WTC11 (cell line): ENCODE measurements at regions not wholly inside any gene's neighbourhood (a gene's known extent, or its start where the extent isn't known, plus 50 kb on each side); places are given as distances from the start of the nearest gene placed in this dataset.

Experiments
- ATAC-seq: fragments of 200-7000 bp; cut with Tn5 transposase; 2 replicates; pipeline ENCODE4 v1.10.0; 2021; ENCODE audit warnings: mild to moderate bottlenecking, moderate library complexity
- CTCF ChIA-PET: fragments of 300-600 bp; sonication (Branson Sonifier 250); formaldehyde crosslinking; loops from one replicate; lab custom pipeline; 2021; ENCODE audit warnings: antibody characterized with exemption; lab: Charles Lee
- POLR2A ChIA-PET: fragments of 350-600 bp; sonication (Branson Sonifier 250); formaldehyde crosslinking; loops from one replicate; lab custom pipeline; 2021; ENCODE audit warnings: antibody characterized with exemption; lab: Charles Lee
- DNase-seq: peaks from one replicate; pipeline ENCODE4 v3.0.0; 2021; ENCODE audit warnings: low spot score
- H3K27ac Mint-ChIP-seq: 2 replicates; pipeline ENCODE4 v1.8.0; 2021; ENCODE audit warnings: mixed read lengths
- H3K27me3 Mint-ChIP-seq: 2 replicates; pipeline ENCODE4 v1.8.0; 2021; ENCODE audit warnings: low read depth, mild to moderate bottlenecking, moderate library complexity, mixed read lengths
- H3K36me3 Mint-ChIP-seq: 2 replicates; pipeline ENCODE4 v1.8.0; 2021; ENCODE audit warnings: mixed read lengths
- H3K4me1 Mint-ChIP-seq: 2 replicates; pipeline ENCODE4 v1.8.0; 2022; ENCODE audit warnings: mixed read lengths
- H3K4me3 Mint-ChIP-seq: 2 replicates; pipeline ENCODE4 v1.8.0; 2021; ENCODE audit warnings: mild to moderate bottlenecking, moderate library complexity, mixed read lengths
- H3K9me3 Mint-ChIP-seq: 2 replicates; pipeline ENCODE4 v1.8.0; 2021; ENCODE audit warnings: mixed read lengths
- CREM ChIP-seq: sonication (generic); formaldehyde crosslinking; IDR thresholded peaks from 2 replicates; pipeline ENCODE4 v1.8.1; 2022; ENCODE audit warnings: mild to moderate bottlenecking, missing genetic modification reagents, moderate library complexity
- FOXK1 ChIP-seq: sonication (generic); formaldehyde crosslinking; IDR thresholded peaks from 2 replicates; pipeline ENCODE4 v1.8.0; 2022; ENCODE audit warnings: mild to moderate bottlenecking, moderate library complexity, missing genetic modification reagents
- FOXP1 ChIP-seq: sonication (generic); formaldehyde crosslinking; IDR thresholded peaks from 2 replicates; pipeline ENCODE4 v1.8.0; 2022; ENCODE audit warnings: missing genetic modification reagents, mild to moderate bottlenecking, moderate library complexity, borderline replicate concordance
- GABPB1 ChIP-seq: sonication (generic); formaldehyde crosslinking; IDR thresholded peaks from 2 replicates; pipeline ENCODE4 v1.8.1; 2023; ENCODE audit warnings: mild to moderate bottlenecking, missing genetic modification reagents
- GRHL2 ChIP-seq: fragments of 250-450 bp; sonication (Bioruptor Pico); IDR thresholded peaks from 2 replicates; pipeline ENCODE4 v1.8.0; 2022; ENCODE audit warnings: mild to moderate bottlenecking, moderate library complexity; ENCODE audit not compliant: insufficient replicate concordance, severe bottlenecking
- GTF2I ChIP-seq: fragments of 250-450 bp; sonication (Bioruptor Pico); conservative IDR thresholded peaks from 2 replicates; pipeline ENCODE4 v1.4.0; 2021; ENCODE audit warnings: mild to moderate bottlenecking
- HMGA2 ChIP-seq: fragments of 250-450 bp; sonication (Bioruptor Pico); IDR thresholded peaks from 2 replicates; pipeline ENCODE4 v1.4.0; 2021; ENCODE audit warnings: mild to moderate bottlenecking, moderate library complexity
- MXD4 ChIP-seq: fragments of 250-450 bp; sonication (Bioruptor Pico); IDR thresholded peaks from 2 replicates; pipeline ENCODE4 v1.8.0; 2021; ENCODE audit warnings: mild to moderate bottlenecking, moderate library complexity, borderline replicate concordance
- NFE2L1 ChIP-seq: sonication (generic); formaldehyde crosslinking; IDR thresholded peaks from 2 replicates; pipeline ENCODE4 v1.8.1; 2023; ENCODE audit warnings: missing genetic modification reagents
- NR1H2 ChIP-seq: sonication (generic); formaldehyde crosslinking; IDR thresholded peaks from 2 replicates; pipeline ENCODE4 v1.9.0; 2021; ENCODE audit warnings: mild to moderate bottlenecking, moderate library complexity, missing genetic modification reagents
- PRRX2 ChIP-seq: fragments of 250-450 bp; sonication (Bioruptor Pico); IDR thresholded peaks from 2 replicates; pipeline ENCODE4 v1.8.0; 2021; ENCODE audit warnings: mild to moderate bottlenecking
- RORB ChIP-seq: fragments of 250-450 bp; sonication (Bioruptor Pico); IDR thresholded peaks from 2 replicates; pipeline ENCODE4 v1.9.0; 2021; ENCODE audit warnings: mild to moderate bottlenecking
- SMAD3 ChIP-seq: sonication (generic); formaldehyde crosslinking; IDR thresholded peaks from 2 replicates; pipeline ENCODE4 v1.8.0; 2022; ENCODE audit warnings: missing genetic modification reagents, mild to moderate bottlenecking, borderline replicate concordance
- SMAD4 ChIP-seq: sonication (generic); formaldehyde crosslinking; IDR thresholded peaks from 2 replicates; pipeline ENCODE4 v1.8.0; 2022; ENCODE audit warnings: mild to moderate bottlenecking, missing genetic modification reagents
- TEAD4 ChIP-seq: sonication (generic); formaldehyde crosslinking; IDR thresholded peaks from 2 replicates; pipeline ENCODE4 v1.8.0; 2022; ENCODE audit warnings: mild to moderate bottlenecking, missing genetic modification reagents
- TP53 ChIP-seq: sonication (generic); formaldehyde crosslinking; IDR thresholded peaks from 2 replicates; pipeline ENCODE4 v1.8.1; 2023; ENCODE audit warnings: mild to moderate bottlenecking, missing genetic modification reagents
- ZNF232 ChIP-seq: sonication (generic); formaldehyde crosslinking; IDR thresholded peaks from 2 replicates; pipeline ENCODE4 v1.8.0; 2022; ENCODE audit warnings: mild to moderate bottlenecking, missing genetic modification reagents
- ZNF416 ChIP-seq: fragments of 250-450 bp; sonication (Bioruptor Pico); IDR thresholded peaks from 2 replicates; pipeline ENCODE4 v1.9.0; 2021; ENCODE audit warnings: mild to moderate bottlenecking, inconsistent platforms
- TF ChIP-seq, protein P1 (sequence below): fragments of 250-450 bp; sonication (Bioruptor Pico); IDR thresholded peaks from 2 replicates; pipeline ENCODE4 v1.9.0; 2021; ENCODE audit warnings: mild to moderate bottlenecking
- TF ChIP-seq, protein P2 (sequence below): sonication (generic); formaldehyde crosslinking; IDR thresholded peaks from 2 replicates; pipeline ENCODE4 v1.8.1; 2023; ENCODE audit warnings: mild to moderate bottlenecking, missing genetic modification reagents
- TF ChIP-seq, protein P3 (sequence below): sonication (generic); formaldehyde crosslinking; IDR thresholded peaks from 2 replicates; pipeline ENCODE4 v1.8.0; 2023; ENCODE audit warnings: missing genetic modification reagents
- TF ChIP-seq, protein P4 (sequence below): fragments of 250-450 bp; sonication (Bioruptor Pico); IDR thresholded peaks from 2 replicates; pipeline ENCODE4 v1.8.0; 2021; ENCODE audit warnings: mild to moderate bottlenecking
- TF ChIP-seq, protein P5 (sequence below): sonication (generic); formaldehyde crosslinking; IDR thresholded peaks from 2 replicates; pipeline ENCODE4 v1.8.1; 2023; ENCODE audit warnings: mild to moderate bottlenecking, moderate library complexity, missing genetic modification reagents
- TF ChIP-seq, protein P6 (sequence below): sonication (generic); formaldehyde crosslinking; IDR thresholded peaks from 2 replicates; pipeline ENCODE4 v1.8.1; 2022; ENCODE audit warnings: mild to moderate bottlenecking, moderate library complexity, missing genetic modification reagents
- TF ChIP-seq, protein P7 (sequence below): sonication (generic); formaldehyde crosslinking; IDR thresholded peaks from 2 replicates; pipeline ENCODE4 v1.8.1; 2022; ENCODE audit warnings: missing genetic modification reagents, borderline replicate concordance

DNA sequence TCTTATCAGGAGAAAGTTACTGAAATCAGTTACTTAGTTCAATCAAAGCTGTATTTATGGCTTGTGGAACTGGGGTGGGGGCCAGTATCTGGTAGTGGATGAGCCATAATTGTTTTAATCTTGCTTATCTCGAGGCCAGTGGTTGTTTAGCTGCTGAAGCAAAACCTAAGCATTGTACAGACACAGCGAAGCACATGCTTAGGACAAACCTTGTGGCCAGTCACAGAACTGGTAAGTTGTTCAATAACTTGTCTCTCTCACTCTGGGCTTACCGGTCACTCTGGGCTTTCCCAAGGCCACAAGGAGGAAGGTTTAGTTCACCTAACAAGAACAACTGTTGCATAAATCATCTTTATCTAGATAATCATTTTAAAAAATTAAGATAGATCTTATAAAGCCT, 296.6 kb upstream of the NETO1 start:
- POLR2A ChIA-PET = no interaction called here
- ATAC-seq (no peak), DNase-seq (no peak)
- Mint-ChIP-seq H3K4me1 (no peaks in the 10 kb centered on the region), H3K27ac (no peak overlapping the region), H3K36me3 (no peaks in the 10 kb centered on the region), H3K9me3 (0 out of 2 replicates have a peak, but pooled peaks cover 5% of the 10 kb centered on the region), H3K4me3 (no peak overlapping the region), H3K27me3 (no peaks in the 10 kb centered on the region)
- TF ChIP-seq GTF2I (no peak), ZNF232 (no peak), PRRX2 (no peak), GRHL2 (CRISPR knock-in tag) (no peak), SMAD3 (CRISPR knock-in tag) (no peak), NR1H2 (CRISPR knock-in tag) (no peak), GABPB1 (CRISPR knock-in tag) (no peak), ZNF416 (CRISPR knock-in tag) (no peak), MXD4 (CRISPR knock-in tag) (no peak), FOXK1 (CRISPR knock-in tag) (no peak), FOXP1 (CRISPR knock-in tag) (no peak), NFE2L1 (no peak)
- TF ChIP-seq, protein P1, sequence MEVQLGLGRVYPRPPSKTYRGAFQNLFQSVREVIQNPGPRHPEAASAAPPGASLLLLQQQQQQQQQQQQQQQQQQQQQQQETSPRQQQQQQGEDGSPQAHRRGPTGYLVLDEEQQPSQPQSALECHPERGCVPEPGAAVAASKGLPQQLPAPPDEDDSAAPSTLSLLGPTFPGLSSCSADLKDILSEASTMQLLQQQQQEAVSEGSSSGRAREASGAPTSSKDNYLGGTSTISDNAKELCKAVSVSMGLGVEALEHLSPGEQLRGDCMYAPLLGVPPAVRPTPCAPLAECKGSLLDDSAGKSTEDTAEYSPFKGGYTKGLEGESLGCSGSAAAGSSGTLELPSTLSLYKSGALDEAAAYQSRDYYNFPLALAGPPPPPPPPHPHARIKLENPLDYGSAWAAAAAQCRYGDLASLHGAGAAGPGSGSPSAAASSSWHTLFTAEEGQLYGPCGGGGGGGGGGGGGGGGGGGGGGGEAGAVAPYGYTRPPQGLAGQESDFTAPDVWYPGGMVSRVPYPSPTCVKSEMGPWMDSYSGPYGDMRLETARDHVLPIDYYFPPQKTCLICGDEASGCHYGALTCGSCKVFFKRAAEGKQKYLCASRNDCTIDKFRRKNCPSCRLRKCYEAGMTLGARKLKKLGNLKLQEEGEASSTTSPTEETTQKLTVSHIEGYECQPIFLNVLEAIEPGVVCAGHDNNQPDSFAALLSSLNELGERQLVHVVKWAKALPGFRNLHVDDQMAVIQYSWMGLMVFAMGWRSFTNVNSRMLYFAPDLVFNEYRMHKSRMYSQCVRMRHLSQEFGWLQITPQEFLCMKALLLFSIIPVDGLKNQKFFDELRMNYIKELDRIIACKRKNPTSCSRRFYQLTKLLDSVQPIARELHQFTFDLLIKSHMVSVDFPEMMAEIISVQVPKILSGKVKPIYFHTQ (CRISPR knock-in tag) = no peak
- TF ChIP-seq, protein P2, sequence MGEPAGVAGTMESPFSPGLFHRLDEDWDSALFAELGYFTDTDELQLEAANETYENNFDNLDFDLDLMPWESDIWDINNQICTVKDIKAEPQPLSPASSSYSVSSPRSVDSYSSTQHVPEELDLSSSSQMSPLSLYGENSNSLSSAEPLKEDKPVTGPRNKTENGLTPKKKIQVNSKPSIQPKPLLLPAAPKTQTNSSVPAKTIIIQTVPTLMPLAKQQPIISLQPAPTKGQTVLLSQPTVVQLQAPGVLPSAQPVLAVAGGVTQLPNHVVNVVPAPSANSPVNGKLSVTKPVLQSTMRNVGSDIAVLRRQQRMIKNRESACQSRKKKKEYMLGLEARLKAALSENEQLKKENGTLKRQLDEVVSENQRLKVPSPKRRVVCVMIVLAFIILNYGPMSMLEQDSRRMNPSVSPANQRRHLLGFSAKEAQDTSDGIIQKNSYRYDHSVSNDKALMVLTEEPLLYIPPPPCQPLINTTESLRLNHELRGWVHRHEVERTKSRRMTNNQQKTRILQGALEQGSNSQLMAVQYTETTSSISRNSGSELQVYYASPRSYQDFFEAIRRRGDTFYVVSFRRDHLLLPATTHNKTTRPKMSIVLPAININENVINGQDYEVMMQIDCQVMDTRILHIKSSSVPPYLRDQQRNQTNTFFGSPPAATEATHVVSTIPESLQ = no peak
- TF ChIP-seq, protein P3, sequence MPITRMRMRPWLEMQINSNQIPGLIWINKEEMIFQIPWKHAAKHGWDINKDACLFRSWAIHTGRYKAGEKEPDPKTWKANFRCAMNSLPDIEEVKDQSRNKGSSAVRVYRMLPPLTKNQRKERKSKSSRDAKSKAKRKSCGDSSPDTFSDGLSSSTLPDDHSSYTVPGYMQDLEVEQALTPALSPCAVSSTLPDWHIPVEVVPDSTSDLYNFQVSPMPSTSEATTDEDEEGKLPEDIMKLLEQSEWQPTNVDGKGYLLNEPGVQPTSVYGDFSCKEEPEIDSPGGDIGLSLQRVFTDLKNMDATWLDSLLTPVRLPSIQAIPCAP (CRISPR knock-in tag) = no peak
- CTCF ChIA-PET = no interaction called here

DNA sequence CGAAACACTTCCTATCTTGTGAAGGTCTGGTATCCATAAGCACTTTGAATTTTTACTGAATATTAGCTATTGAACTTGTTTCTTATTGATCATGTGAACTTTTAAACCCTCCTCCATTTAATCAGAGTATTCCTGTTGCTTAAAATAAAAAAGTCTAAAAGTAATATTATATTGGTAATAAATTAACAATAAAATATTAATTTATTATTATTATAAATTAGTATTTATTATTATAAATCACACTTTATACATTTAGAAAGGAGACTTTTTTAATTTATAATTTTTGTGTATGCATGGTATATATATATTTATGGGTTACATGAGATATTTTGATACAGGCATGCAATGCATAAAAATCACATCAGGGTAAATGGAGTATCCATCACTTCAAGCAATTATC, 295.4 kb upstream of the NETO1 start:
- Mint-ChIP-seq H3K27me3 (no peaks in the 10 kb centered on the region), H3K36me3 (no peaks in the 10 kb centered on the region), H3K27ac (no peak overlapping the region), H3K4me3 (no peak overlapping the region), H3K4me1 (no peaks in the 10 kb centered on the region), H3K9me3 (0 out of 2 replicates have a peak, but pooled peaks cover 5% of the 10 kb centered on the region)
- CTCF ChIA-PET = no interaction called here
- ATAC-seq = no peak
- POLR2A ChIA-PET = no interaction called here
- peak; percentile 91 for TF ChIP-seq HMGA2
- TF ChIP-seq, protein P4, sequence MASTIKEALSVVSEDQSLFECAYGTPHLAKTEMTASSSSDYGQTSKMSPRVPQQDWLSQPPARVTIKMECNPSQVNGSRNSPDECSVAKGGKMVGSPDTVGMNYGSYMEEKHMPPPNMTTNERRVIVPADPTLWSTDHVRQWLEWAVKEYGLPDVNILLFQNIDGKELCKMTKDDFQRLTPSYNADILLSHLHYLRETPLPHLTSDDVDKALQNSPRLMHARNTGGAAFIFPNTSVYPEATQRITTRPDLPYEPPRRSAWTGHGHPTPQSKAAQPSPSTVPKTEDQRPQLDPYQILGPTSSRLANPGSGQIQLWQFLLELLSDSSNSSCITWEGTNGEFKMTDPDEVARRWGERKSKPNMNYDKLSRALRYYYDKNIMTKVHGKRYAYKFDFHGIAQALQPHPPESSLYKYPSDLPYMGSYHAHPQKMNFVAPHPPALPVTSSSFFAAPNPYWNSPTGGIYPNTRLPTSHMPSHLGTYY (CRISPR knock-in tag) = no peak
- DNase-seq = no peak

DNA sequence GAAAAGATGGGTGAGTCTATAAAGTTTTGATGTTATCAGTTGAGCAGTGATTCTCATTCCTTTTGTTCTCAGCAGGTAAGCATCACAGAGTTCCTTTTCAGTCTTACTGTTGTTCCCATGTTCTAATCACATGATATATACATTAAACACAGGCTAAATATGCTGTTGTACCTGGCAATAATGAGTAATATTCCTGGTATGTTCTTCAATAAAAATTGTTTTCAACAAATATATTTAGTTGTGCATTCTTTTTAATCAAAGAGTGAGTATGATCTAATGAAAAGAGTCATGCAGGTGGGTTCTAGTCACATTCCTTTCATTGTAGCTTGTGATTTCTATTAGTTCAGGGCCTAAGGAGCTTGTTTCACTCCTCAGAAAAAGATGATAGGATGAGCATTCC, 288.3 kb upstream of the NETO1 start:
- H3K36me3 Mint-ChIP-seq = no peaks in the 10 kb centered on the region
- no peaks in the 10 kb centered on the region for H3K27me3 Mint-ChIP-seq
- H3K4me3 Mint-ChIP-seq = no peak overlapping the region
- H3K9me3 Mint-ChIP-seq = no peaks in the 10 kb centered on the region
- ChIA-PET POLR2A (no interaction called here), CTCF (no interaction called here)
- ATAC-seq (no peak), DNase-seq (no peak)
- H3K27ac Mint-ChIP-seq = no peak overlapping the region
- peaks cover 2% of the 10 kb centered on the region for H3K4me1 Mint-ChIP-seq
- TF ChIP-seq ZNF232 (no peak), CREM (CRISPR knock-in tag) (no peak), RORB (CRISPR knock-in tag) (no peak), SMAD4 (CRISPR knock-in tag) (no peak), NR1H2 (CRISPR knock-in tag) (no peak), TEAD4 (CRISPR knock-in tag) (no peak), TP53 (CRISPR knock-in tag) (no peak)
- TF ChIP-seq, protein P5, sequence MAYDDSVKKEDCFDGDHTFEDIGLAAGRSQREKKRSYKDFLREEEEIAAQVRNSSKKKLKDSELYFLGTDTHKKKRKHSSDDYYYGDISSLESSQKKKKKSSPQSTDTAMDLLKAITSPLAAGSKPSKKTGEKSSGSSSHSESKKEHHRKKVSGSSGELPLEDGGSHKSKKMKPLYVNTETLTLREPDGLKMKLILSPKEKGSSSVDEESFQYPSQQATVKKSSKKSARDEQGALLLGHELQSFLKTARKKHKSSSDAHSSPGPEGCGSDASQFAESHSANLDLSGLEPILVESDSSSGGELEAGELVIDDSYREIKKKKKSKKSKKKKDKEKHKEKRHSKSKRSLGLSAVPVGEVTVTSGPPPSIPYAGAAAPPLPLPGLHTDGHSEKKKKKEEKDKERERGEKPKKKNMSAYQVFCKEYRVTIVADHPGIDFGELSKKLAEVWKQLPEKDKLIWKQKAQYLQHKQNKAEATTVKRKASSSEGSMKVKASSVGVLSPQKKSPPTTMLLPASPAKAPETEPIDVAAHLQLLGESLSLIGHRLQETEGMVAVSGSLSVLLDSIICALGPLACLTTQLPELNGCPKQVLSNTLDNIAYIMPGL (CRISPR knock-in tag) = no peak
- TF ChIP-seq, protein P6, sequence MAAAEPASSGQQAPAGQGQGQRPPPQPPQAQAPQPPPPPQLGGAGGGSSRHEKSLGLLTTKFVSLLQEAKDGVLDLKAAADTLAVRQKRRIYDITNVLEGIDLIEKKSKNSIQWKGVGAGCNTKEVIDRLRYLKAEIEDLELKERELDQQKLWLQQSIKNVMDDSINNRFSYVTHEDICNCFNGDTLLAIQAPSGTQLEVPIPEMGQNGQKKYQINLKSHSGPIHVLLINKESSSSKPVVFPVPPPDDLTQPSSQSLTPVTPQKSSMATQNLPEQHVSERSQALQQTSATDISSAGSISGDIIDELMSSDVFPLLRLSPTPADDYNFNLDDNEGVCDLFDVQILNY = no peak
- TF ChIP-seq, protein P7, sequence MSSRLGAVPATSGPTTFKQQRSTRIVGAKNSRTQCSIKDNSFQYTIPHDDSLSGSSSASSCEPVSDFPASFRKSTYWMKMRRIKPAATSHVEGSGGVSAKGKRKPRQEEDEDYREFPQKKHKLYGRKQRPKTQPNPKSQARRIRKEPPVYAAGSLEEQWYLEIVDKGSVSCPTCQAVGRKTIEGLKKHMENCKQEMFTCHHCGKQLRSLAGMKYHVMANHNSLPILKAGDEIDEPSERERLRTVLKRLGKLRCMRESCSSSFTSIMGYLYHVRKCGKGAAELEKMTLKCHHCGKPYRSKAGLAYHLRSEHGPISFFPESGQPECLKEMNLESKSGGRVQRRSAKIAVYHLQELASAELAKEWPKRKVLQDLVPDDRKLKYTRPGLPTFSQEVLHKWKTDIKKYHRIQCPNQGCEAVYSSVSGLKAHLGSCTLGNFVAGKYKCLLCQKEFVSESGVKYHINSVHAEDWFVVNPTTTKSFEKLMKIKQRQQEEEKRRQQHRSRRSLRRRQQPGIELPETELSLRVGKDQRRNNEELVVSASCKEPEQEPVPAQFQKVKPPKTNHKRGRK (CRISPR knock-in tag) = no peak
